Gastroesophageal sphincter (tissue), 4 donors: ENCODE measurements at regions not wholly inside any gene's neighbourhood (a gene's known extent, or its start where the extent isn't known, plus 50 kb on each side); places are given as distances from the start of the nearest gene placed in this dataset.
A peak's percentile ranks its signal among the peaks of the same experiment; 100 is the strongest.

Experiments used
- ATAC-seq: fragments of 150-250 bp; one replicate; pipeline ENCODE4 v1.9.1; 2016; ENCODE audit warnings: mild to moderate bottlenecking, moderate library complexity
- H3K27ac ChIP-seq, 4 donors: fragments of 200-600 bp; sonication (generic) in 3 of 4; 1 replicate in 3 of 4; 2 replicates in 1 of 4; pipeline ENCODE4 v1.5.1; 2016 to 2019
- H3K27me3 ChIP-seq: fragments of 200-600 bp; sonication (generic); one replicate; pipeline ENCODE4 v1.5.1; 2019
- H3K36me3 ChIP-seq, 2 donors: fragments of 200-600 bp; sonication (generic); one replicate each; pipeline ENCODE4 v1.5.1; 2019; ENCODE audit warnings: control low read depth in 1 of 2
- H3K4me1 ChIP-seq, 3 donors: fragments of 200-600 bp; sonication (generic); 1 replicate in 2 of 3; 2 replicates in 1 of 3; pipeline ENCODE4 v1.5.1; 2016 to 2019; ENCODE audit warnings: control low read depth in 2 of 3
- H3K4me3 ChIP-seq, 2 donors: fragments of 200-600 bp; sonication (generic); one replicate each; pipeline ENCODE4 v1.5.1; 2019; ENCODE audit warnings: mild to moderate bottlenecking in 1 of 2, moderate library complexity in 1 of 2
- H3K9me3 ChIP-seq, 3 donors: fragments of 200-600 bp; sonication (generic); one replicate each; pipeline ENCODE4 v1.5.1; 2017 to 2019; ENCODE audit warnings: control low read depth in 2 of 3
- CTCF ChIP-seq, 4 experiments: fragments of 200-600 bp in 2 of 4; fragments of 450-650 bp in 2 of 4; sonication (generic) in 1 of 4; IDR thresholded peaks; one replicate each; pipeline ENCODE4 v1.5.1; 2017 to 2019; ENCODE audit warnings: antibody characterized with exemption in 4 of 4, mild to moderate bottlenecking in 2 of 4, moderate library complexity in 2 of 4
- EP300 ChIP-seq: sonication (generic); formaldehyde crosslinking; IDR thresholded peaks from one replicate; pipeline ENCODE4 v1.6.1; 2017; ENCODE audit warnings: antibody characterized with exemption, mild to moderate bottlenecking
- POLR2A ChIP-seq, 2 donors: fragments of 450-650 bp; IDR thresholded peaks; one replicate each; pipeline ENCODE4 v1.6.1; 2017; ENCODE audit warnings: antibody characterized with exemption in 2 of 2, mild to moderate bottlenecking in 2 of 2, moderate library complexity in 1 of 2
- POLR2AphosphoS5 ChIP-seq: sonication (generic); formaldehyde crosslinking; IDR thresholded peaks from one replicate; pipeline ENCODE4 v1.6.1; 2017; ENCODE audit warnings: antibody characterized with exemption
- WGBS, 2 donors: methylation state at CpG; one replicate each; pipeline ENCODE4 v1.1.5; 2018; ENCODE audit warnings: low coverage in 1 of 2; 5-methylcytosine and 5-hydroxymethylcytosine counted together

GRCh38 chr10:7100032-7100702, 310.7 kb downstream of the SFMBT2 start:
- ATAC-seq: peak; percentile 56
- 54 to 57% methylated on average over 5 to 8 of the region's 8 CpGs for WGBS, 2 donors
- TF ChIP-seq CTCF (IDR thresholded peaks at IDR 0.05) (no peak), EP300 (no peak), POLR2AphosphoS5 (no peak), POLR2A (IDR thresholded peaks at IDR 0.05) (no peak)

GRCh38 chr10:7098160-7098762, 312.6 kb downstream of the SFMBT2 start:
- Histone ChIP-seq H3K27me3 (no peaks in the 10 kb centered on the region), H3K27ac (no peak overlapping the region), H3K4me1 (peaks cover 0 to 11% (median 0%) of the 10 kb centered on the region in 3 donors), H3K36me3 (no peaks in the 10 kb centered on the region), H3K9me3 (no peaks in the 10 kb centered on the region), H3K4me3 (no peak overlapping the region)
- 86 to 97% methylated on average over 2 to 3 of the region's 3 CpGs for WGBS, 2 donors
- ATAC-seq: no peak
- TF ChIP-seq POLR2A (IDR thresholded peaks at IDR 0.05) (no peak), POLR2AphosphoS5 (no peak), EP300 (no peak), CTCF (IDR thresholded peaks at IDR 0.05) (no peak)

More at GRCh38 chr10:7100032-7100702, 310.7 kb downstream of the SFMBT2 start:
- Histone ChIP-seq H3K4me3 (no peak overlapping the region), H3K27ac (peak overlapping the region in 1 of 4 donors; percentile 47), H3K36me3 (no peaks in the 10 kb centered on the region), H3K4me1 (peaks cover 0 to 11% (median 0%) of the 10 kb centered on the region in 3 donors), H3K9me3 (no peaks in the 10 kb centered on the region), H3K27me3 (no peaks in the 10 kb centered on the region)

GRCh38 chr10:7094781-7095180, 316.1 kb downstream of the SFMBT2 start:
- Histone ChIP-seq H3K27ac (no peak overlapping the region), H3K36me3 (no peaks in the 10 kb centered on the region), H3K27me3 (no peaks in the 10 kb centered on the region), H3K9me3 (no peaks in the 10 kb centered on the region), H3K4me3 (no peak overlapping the region), H3K4me1 (peaks cover 0 to 13% (median 6%) of the 10 kb centered on the region in 3 donors)
- TF ChIP-seq POLR2AphosphoS5 (no peak), EP300 (no peak), POLR2A (IDR thresholded peaks at IDR 0.05) (no peak), CTCF (IDR thresholded peaks at IDR 0.05) (no peak)
- 21 to 64% methylated on average over 2 to 5 of the region's 6 CpGs for WGBS, 2 donors
- no peak for ATAC-seq

- ATAC-seq: no peak
- Histone ChIP-seq H3K9me3 (no peaks in the 10 kb centered on the region), H3K4me1 (peaks cover 0 to 27% (median 16%) of the 10 kb centered on the region in 3 donors), H3K27ac (no peak overlapping the region), H3K4me3 (no peak overlapping the region), H3K36me3 (no peaks in the 10 kb centered on the region), H3K27me3 (no peaks in the 10 kb centered on the region)
- WGBS, 2 donors: 83 to 96% methylated on average over 5 of the region's 5 CpGs
- TF ChIP-seq POLR2A (IDR thresholded peaks at IDR 0.05) (no peak), CTCF (IDR thresholded peaks at IDR 0.05) (no peak), EP300 (no peak), POLR2AphosphoS5 (no peak)
These were observed 317.5 kb downstream of the SFMBT2 start for GRCh38 chr10:7093368-7093767.

- H3K27me3 ChIP-seq: no peaks in the 10 kb centered on the region
- no peak overlapping the region for H3K4me3 ChIP-seq
- no peaks in the 10 kb centered on the region for H3K9me3 ChIP-seq
- TF ChIP-seq CTCF (IDR thresholded peaks at IDR 0.05) (no peak), POLR2AphosphoS5 (no peak), POLR2A (IDR thresholded peaks at IDR 0.05) (no peak), EP300 (no peak)
- no peak for ATAC-seq
- H3K27ac ChIP-seq: no peak overlapping the region
- peaks cover 0 to 35% (median 18%) of the 10 kb centered on the region in 3 donors for H3K4me1 ChIP-seq
- 93 to 100% methylated on average over 6 to 7 of the region's 7 CpGs for WGBS, 2 donors
- H3K36me3 ChIP-seq: no peaks in the 10 kb centered on the region
These were observed 318.2 kb downstream of the SFMBT2 start for GRCh38 chr10:7092603-7093002.
